ENCODE measurements at regions not wholly inside any gene's neighbourhood (a gene's known extent, or its start where the extent isn't known, plus 50 kb on each side); places are given as distances from the start of the nearest gene placed in this dataset.
"Not testable (repeated sequence)": the region's sequence is repeated elsewhere in the genome, so short reads cannot be mapped to it uniquely, and the experiment has no call there.

- Mint-ChIP-seq H3K36me3 (ENCODE audit: low read depth) (no peaks in the 10 kb centered on the region), H3K27me3 (ENCODE audit: low read depth) (peaks cover 27% of the 10 kb centered on the region), H3K4me3 (ENCODE audit: low read depth) (no peak overlapping the region), H3K27ac (no peak overlapping the region), H3K4me1 (ENCODE audit: low read depth) (peaks cover 7% of the 10 kb centered on the region), H3K9me3 (no peaks in the 10 kb centered on the region)
- intact Hi-C loops (cut with micrococcal nuclease), result no loop called here
- no peak for DNase-seq (ENCODE audit: low spot score)
These were observed 105.4 kb upstream of the RBBP8 start for GRCh38 chr18:22827741-22828140.

- Mint-ChIP-seq H3K27me3 (ENCODE audit: low read depth) (peaks cover 28% of the 10 kb centered on the region), H3K9me3 (no peaks in the 10 kb centered on the region), H3K4me1 (ENCODE audit: low read depth) (peaks cover 7% of the 10 kb centered on the region), H3K27ac (no peak overlapping the region), H3K36me3 (ENCODE audit: low read depth) (no peaks in the 10 kb centered on the region), H3K4me3 (ENCODE audit: low read depth) (no peak overlapping the region)
- no peak for DNase-seq (ENCODE audit: low spot score)
- intact Hi-C loops (cut with micrococcal nuclease), result no loop called here
These were observed 105.0 kb upstream of the RBBP8 start for GRCh38 chr18:22828171-22828570.

- H3K27me3 Mint-ChIP-seq (ENCODE audit: low read depth), result peaks cover 31% of the 10 kb centered on the region
- H3K9me3 Mint-ChIP-seq; intact Hi-C loops (cut with micrococcal nuclease); H3K27ac Mint-ChIP-seq; DNase-seq (ENCODE audit: low spot score); H3K4me1 Mint-ChIP-seq (ENCODE audit: low read depth); H3K4me3 Mint-ChIP-seq (ENCODE audit: low read depth); H3K36me3 Mint-ChIP-seq (ENCODE audit: low read depth): not testable (repeated sequence)
These were observed 104.5 kb upstream of the RBBP8 start for GRCh38 chr18:22828583-22828982.

- Mint-ChIP-seq H3K27ac (no peak overlapping the region), H3K9me3 (no peaks in the 10 kb centered on the region), H3K27me3 (ENCODE audit: low read depth) (peaks cover 30% of the 10 kb centered on the region), H3K36me3 (ENCODE audit: low read depth) (no peaks in the 10 kb centered on the region), H3K4me3 (ENCODE audit: low read depth) (no peak overlapping the region), H3K4me1 (ENCODE audit: low read depth) (peaks cover 7% of the 10 kb centered on the region)
- no peak for DNase-seq (ENCODE audit: low spot score)
- intact Hi-C loops (cut with micrococcal nuclease), result no loop called here
These were observed 103.3 kb upstream of the RBBP8 start for GRCh38 chr18:22829781-22830180.

- Mint-ChIP-seq H3K9me3 (no peaks in the 10 kb centered on the region), H3K4me1 (ENCODE audit: low read depth) (peaks cover 7% of the 10 kb centered on the region), H3K27me3 (ENCODE audit: low read depth) (peaks cover 33% of the 10 kb centered on the region), H3K4me3 (ENCODE audit: low read depth) (no peak overlapping the region), H3K27ac (no peak overlapping the region), H3K36me3 (ENCODE audit: low read depth) (no peaks in the 10 kb centered on the region)
- intact Hi-C loops (cut with micrococcal nuclease), result no loop called here
- no peak for DNase-seq (ENCODE audit: low spot score)
These were observed 102.6 kb upstream of the RBBP8 start for GRCh38 chr18:22830511-22830910.

GRCh38 chr18:22831441-22831904 lies 101.7 kb upstream of the RBBP8 start:
- intact Hi-C loops (cut with micrococcal nuclease), result no loop called here

GRCh38 chr18:22836932-22837331 lies 96.2 kb upstream of the RBBP8 start:
- no peaks in the 10 kb centered on the region for H3K4me1 Mint-ChIP-seq (ENCODE audit: low read depth)
- intact Hi-C loops (cut with micrococcal nuclease), result no loop called here
- no peak for DNase-seq (ENCODE audit: low spot score)
- H3K36me3 Mint-ChIP-seq (ENCODE audit: low read depth), result no peaks in the 10 kb centered on the region
- peaks cover 25% of the 10 kb centered on the region for H3K27me3 Mint-ChIP-seq (ENCODE audit: low read depth)
- no peaks in the 10 kb centered on the region for H3K9me3 Mint-ChIP-seq
- no peak overlapping the region for H3K27ac Mint-ChIP-seq
- no peak overlapping the region for H3K4me3 Mint-ChIP-seq (ENCODE audit: low read depth)

More at GRCh38 chr18:22831441-22831904, 101.7 kb upstream of the RBBP8 start:
- Mint-ChIP-seq H3K27ac (no peak overlapping the region), H3K4me3 (ENCODE audit: low read depth) (no peak overlapping the region), H3K4me1 (ENCODE audit: low read depth) (peaks cover 7% of the 10 kb centered on the region), H3K27me3 (ENCODE audit: low read depth) (peaks cover 37% of the 10 kb centered on the region), H3K9me3 (no peaks in the 10 kb centered on the region), H3K36me3 (ENCODE audit: low read depth) (no peaks in the 10 kb centered on the region)
- no peak for DNase-seq (ENCODE audit: low spot score)

DNA sequence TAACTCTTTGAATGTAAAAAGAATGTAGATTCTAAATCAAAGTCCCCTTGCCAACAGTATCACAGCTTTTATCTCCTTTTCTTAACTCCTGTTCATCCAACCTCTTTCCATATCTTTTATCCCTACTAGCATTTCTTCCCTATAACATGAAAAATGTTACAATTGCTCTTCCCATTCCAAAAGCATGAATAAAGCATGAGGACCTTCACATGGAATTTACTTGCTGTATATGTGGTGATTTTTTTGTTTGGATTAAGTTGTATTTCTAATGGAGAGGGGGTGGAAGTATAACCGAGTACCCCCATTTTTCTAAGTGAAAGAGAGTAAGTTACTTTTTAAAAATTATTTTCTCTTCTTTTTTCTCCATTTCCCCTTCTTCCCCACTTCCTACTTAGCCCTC lies 94.9 kb upstream of the RBBP8 start:
- H3K27ac Mint-ChIP-seq, result no peak overlapping the region
- H3K9me3 Mint-ChIP-seq, result no peaks in the 10 kb centered on the region
- H3K4me1 Mint-ChIP-seq (ENCODE audit: low read depth), result no peaks in the 10 kb centered on the region
- no peak for DNase-seq (ENCODE audit: low spot score)
- intact Hi-C loops (cut with micrococcal nuclease), result no loop called here
- H3K36me3 Mint-ChIP-seq (ENCODE audit: low read depth), result no peaks in the 10 kb centered on the region
- H3K27me3 Mint-ChIP-seq (ENCODE audit: low read depth), result peaks cover 21% of the 10 kb centered on the region
- H3K4me3 Mint-ChIP-seq (ENCODE audit: low read depth), result no peak overlapping the region

- Mint-ChIP-seq H3K27ac (no peak overlapping the region), H3K36me3 (ENCODE audit: low read depth) (no peaks in the 10 kb centered on the region), H3K4me1 (ENCODE audit: low read depth) (no peaks in the 10 kb centered on the region), H3K4me3 (ENCODE audit: low read depth) (no peak overlapping the region), H3K9me3 (no peaks in the 10 kb centered on the region), H3K27me3 (ENCODE audit: low read depth) (peaks cover 20% of the 10 kb centered on the region)
- no peak for DNase-seq (ENCODE audit: low spot score)
- intact Hi-C loops (cut with micrococcal nuclease), result loop anchor here (1.0 kb wide), 1 partner anchor 10 kb away; no protein-coding TSS in a partner anchor
These were observed 94.4 kb upstream of the RBBP8 start for GRCh38 chr18:22838639-22839277.

DNA sequence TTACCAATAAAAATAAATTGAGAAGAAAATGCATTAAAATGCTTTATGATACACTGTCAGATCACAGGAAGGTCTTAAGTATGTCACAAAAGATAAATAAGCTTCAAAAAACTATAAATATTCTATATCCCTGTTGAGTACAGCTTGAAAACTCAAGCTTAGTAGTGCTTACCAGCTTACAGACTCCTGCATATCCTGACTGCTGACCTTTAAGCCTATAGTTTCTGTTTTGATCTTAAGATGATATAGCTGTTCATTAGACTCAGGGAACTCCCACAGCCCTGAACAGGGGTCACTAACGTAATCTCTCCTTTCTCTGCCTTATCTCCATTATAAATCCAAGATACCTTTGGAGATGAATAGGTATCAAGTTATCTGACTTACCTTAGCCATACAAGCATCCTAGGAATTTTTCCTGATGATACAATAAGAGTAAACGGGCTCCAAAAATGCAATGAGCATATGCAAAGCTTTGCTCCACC lies 93.7 kb upstream of the RBBP8 start:
- H3K27ac Mint-ChIP-seq, result no peak overlapping the region
- DNase-seq (ENCODE audit: low spot score), result no peak
- H3K27me3 Mint-ChIP-seq (ENCODE audit: low read depth), result peaks cover 18% of the 10 kb centered on the region
- intact Hi-C loops (cut with micrococcal nuclease), result loop anchor here (1.0 kb wide), 1 partner anchor 9 kb away; no protein-coding TSS in a partner anchor
- H3K9me3 Mint-ChIP-seq, result no peaks in the 10 kb centered on the region
- no peaks in the 10 kb centered on the region for H3K36me3 Mint-ChIP-seq (ENCODE audit: low read depth)
- no peaks in the 10 kb centered on the region for H3K4me1 Mint-ChIP-seq (ENCODE audit: low read depth)
- no peak overlapping the region for H3K4me3 Mint-ChIP-seq (ENCODE audit: low read depth)

DNA sequence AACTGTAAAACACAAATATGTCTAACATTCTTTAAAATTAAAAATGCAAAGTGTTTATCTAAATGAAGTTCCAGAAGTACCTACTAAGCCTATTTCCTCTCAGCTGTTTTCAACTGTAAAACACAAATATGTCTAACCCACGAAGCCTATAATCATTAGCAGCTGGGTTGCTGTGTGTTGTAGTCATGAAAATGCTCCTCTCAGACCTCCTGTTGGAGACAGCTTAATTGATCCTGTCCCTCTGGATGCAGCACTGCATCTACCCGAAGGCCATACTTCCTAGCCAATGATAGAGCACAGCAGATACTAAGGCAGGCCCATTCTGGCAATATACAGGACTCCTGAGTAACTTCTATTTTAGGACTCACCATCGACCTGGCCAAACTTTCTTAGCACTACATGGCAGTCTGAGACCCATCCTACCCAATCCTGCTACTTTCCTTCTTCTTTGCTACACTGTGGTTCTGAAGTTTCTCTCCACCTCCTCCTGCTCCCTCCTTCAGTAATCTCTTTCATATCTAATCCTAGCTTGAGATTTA lies 92.5 kb upstream of the RBBP8 start:
- H3K4me1 Mint-ChIP-seq (ENCODE audit: low read depth), result no peaks in the 10 kb centered on the region
- no peaks in the 10 kb centered on the region for H3K9me3 Mint-ChIP-seq
- intact Hi-C loops (cut with micrococcal nuclease), result no loop called here
- DNase-seq (ENCODE audit: low spot score), result no peak
- peaks cover 9% of the 10 kb centered on the region for H3K27me3 Mint-ChIP-seq (ENCODE audit: low read depth)
- no peaks in the 10 kb centered on the region for H3K36me3 Mint-ChIP-seq (ENCODE audit: low read depth)
- no peak overlapping the region for H3K27ac Mint-ChIP-seq
- H3K4me3 Mint-ChIP-seq (ENCODE audit: low read depth), result no peak overlapping the region

DNA sequence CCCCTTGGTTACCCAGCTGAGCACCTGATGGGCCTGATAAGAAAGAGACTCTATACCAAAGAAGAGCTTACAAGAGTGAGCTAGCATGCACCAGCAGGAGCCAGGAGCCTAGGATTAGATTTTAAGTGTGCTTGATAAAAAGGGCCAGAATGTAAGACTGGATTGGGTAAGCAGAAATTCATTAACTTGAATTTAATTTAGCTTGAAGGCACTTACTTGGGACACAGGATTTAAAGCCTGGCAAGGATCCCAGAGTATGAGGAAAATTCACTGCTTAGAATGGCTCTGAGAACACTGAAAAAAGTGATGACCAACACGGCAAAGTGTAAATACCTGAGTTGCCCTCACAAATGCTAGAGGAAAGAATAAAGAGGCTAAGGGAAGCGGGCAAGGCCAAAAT lies 91.3 kb upstream of the RBBP8 start:
- Mint-ChIP-seq H3K27ac (no peak overlapping the region), H3K9me3 (no peaks in the 10 kb centered on the region), H3K4me1 (ENCODE audit: low read depth) (peaks cover 6% of the 10 kb centered on the region), H3K36me3 (ENCODE audit: low read depth) (no peaks in the 10 kb centered on the region), H3K27me3 (ENCODE audit: low read depth) (peaks cover 9% of the 10 kb centered on the region), H3K4me3 (ENCODE audit: low read depth) (no peak overlapping the region)
- DNase-seq (ENCODE audit: low spot score), result no peak
- intact Hi-C loops (cut with micrococcal nuclease), result no loop called here

DNA sequence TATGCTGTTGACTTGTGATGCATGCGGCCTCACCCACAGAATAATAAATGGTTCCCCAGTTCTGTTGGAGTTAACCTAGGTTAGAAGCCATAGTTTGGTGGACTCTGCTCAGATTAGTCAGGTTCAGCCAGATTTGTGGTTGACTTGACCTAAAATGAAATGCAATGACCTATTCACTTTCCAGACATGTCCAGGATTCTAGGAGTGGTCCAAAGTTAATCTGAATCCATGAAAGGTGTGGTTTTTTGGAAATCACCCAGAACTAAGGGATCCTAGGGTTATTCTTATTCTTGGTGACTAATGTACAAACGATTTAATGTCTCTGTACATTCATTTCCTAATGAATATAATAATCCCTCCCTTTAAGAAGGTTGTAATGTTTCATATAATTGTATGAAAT lies 88.9 kb upstream of the RBBP8 start:
- Mint-ChIP-seq H3K9me3 (no peaks in the 10 kb centered on the region), H3K27ac (no peak overlapping the region), H3K36me3 (ENCODE audit: low read depth) (no peaks in the 10 kb centered on the region), H3K27me3 (ENCODE audit: low read depth) (peaks cover 13% of the 10 kb centered on the region), H3K4me1 (ENCODE audit: low read depth) (peaks cover 10% of the 10 kb centered on the region), H3K4me3 (ENCODE audit: low read depth) (no peak overlapping the region)
- intact Hi-C loops (cut with micrococcal nuclease), result no loop called here
- no peak for DNase-seq (ENCODE audit: low spot score)

Measured in activated T-helper 2 cell treated with anti-CD3 and anti-CD28 coated beads, Interferon-gamma antibody, Interleukin-2, Interleukin-4, amounts not matched to agents 10 μg/mL and 5 μg/mL and 100 μg/mL, durations not matched to agents 14 hours and 24 hours and 36 hours (primary cell).